ENCODE measurements at regions not wholly inside any gene's neighbourhood (a gene's known extent, or its start where the extent isn't known, plus 50 kb on each side); places are given as distances from the start of the nearest gene placed in this dataset.
"Not testable (repeated sequence)": the region's sequence is repeated elsewhere in the genome, so short reads cannot be mapped to it uniquely, and the experiment has no call there.

DNA sequence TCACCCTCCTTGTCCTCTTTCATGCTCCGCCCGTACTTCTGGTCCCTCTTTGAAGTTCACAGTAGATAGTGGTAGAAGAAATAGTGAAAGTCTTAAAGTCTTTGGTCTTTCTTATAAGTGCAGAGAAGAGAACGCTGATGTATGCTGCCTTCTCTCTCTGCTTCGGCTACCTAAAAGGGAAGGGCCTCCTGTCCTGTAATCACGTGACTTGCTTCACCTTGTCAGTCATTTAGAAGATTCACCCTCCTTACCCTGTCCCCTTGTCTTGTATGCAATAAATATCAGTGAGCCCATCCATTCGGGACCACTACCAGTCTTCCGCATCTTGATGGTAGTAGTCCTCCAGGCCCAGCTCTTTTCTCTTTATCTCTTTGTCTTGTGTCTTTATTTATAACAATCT, 144.6 kb downstream of the ARL4C start:
- no peaks in the 10 kb centered on the region for H3K79me2 ChIP-seq (replicated peaks; ENCODE audit: insufficient read depth, low read length)
- no peaks in the 10 kb centered on the region for H3K27me3 ChIP-seq (ENCODE audit: insufficient read depth, low read depth, low read length)
- no peaks in the 10 kb centered on the region for H3F3A ChIP-seq (ENCODE audit: insufficient read depth, low read length, poor library complexity, severe bottlenecking)
- no peak overlapping the region for H3K4me2 ChIP-seq (ENCODE audit: low read length)
- H3K27ac ChIP-seq (ENCODE audit: low read length) = no peak overlapping the region
- H3K9ac ChIP-seq (ENCODE audit: low read length) = no peak overlapping the region
- TF ChIP-seq, protein P1, sequence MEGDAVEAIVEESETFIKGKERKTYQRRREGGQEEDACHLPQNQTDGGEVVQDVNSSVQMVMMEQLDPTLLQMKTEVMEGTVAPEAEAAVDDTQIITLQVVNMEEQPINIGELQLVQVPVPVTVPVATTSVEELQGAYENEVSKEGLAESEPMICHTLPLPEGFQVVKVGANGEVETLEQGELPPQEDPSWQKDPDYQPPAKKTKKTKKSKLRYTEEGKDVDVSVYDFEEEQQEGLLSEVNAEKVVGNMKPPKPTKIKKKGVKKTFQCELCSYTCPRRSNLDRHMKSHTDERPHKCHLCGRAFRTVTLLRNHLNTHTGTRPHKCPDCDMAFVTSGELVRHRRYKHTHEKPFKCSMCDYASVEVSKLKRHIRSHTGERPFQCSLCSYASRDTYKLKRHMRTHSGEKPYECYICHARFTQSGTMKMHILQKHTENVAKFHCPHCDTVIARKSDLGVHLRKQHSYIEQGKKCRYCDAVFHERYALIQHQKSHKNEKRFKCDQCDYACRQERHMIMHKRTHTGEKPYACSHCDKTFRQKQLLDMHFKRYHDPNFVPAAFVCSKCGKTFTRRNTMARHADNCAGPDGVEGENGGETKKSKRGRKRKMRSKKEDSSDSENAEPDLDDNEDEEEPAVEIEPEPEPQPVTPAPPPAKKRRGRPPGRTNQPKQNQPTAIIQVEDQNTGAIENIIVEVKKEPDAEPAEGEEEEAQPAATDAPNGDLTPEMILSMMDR (IDR thresholded peaks at IDR 0.05; ENCODE audit: poor library complexity, severe bottlenecking) = no peak
- TF ChIP-seq, protein P2, sequence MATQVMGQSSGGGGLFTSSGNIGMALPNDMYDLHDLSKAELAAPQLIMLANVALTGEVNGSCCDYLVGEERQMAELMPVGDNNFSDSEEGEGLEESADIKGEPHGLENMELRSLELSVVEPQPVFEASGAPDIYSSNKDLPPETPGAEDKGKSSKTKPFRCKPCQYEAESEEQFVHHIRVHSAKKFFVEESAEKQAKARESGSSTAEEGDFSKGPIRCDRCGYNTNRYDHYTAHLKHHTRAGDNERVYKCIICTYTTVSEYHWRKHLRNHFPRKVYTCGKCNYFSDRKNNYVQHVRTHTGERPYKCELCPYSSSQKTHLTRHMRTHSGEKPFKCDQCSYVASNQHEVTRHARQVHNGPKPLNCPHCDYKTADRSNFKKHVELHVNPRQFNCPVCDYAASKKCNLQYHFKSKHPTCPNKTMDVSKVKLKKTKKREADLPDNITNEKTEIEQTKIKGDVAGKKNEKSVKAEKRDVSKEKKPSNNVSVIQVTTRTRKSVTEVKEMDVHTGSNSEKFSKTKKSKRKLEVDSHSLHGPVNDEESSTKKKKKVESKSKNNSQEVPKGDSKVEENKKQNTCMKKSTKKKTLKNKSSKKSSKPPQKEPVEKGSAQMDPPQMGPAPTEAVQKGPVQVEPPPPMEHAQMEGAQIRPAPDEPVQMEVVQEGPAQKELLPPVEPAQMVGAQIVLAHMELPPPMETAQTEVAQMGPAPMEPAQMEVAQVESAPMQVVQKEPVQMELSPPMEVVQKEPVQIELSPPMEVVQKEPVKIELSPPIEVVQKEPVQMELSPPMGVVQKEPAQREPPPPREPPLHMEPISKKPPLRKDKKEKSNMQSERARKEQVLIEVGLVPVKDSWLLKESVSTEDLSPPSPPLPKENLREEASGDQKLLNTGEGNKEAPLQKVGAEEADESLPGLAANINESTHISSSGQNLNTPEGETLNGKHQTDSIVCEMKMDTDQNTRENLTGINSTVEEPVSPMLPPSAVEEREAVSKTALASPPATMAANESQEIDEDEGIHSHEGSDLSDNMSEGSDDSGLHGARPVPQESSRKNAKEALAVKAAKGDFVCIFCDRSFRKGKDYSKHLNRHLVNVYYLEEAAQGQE (IDR thresholded peaks at IDR 0.05; ENCODE audit: borderline replicate concordance) = no peak
- TF ChIP-seq MXI1 (conservative IDR thresholded peaks at IDR 0.05; ENCODE audit: poor library complexity, severe bottlenecking) (no peak), TAF1 (IDR thresholded peaks at IDR 0.05; ENCODE audit: low read depth) (no peak), POLR2AphosphoS5 (IDR thresholded peaks at IDR 0.05) (no peak), EZH2 (IDR thresholded peaks at IDR 0.05; ENCODE audit: borderline replicate concordance, insufficient read depth, low read length, poor library complexity, severe bottlenecking) (no peak), RAD21 (conservative IDR thresholded peaks at IDR 0.05) (no peak)
- no peaks in the 10 kb centered on the region for H4K20me1 ChIP-seq (ENCODE audit: insufficient read depth)
- H3K9me2 ChIP-seq (ENCODE audit: insufficient read depth, low read length) = no peaks in the 10 kb centered on the region
- H3K9me3 ChIP-seq (ENCODE audit: low read length) = peaks cover 4% of the 10 kb centered on the region
- no peaks in the 10 kb centered on the region for H3K36me3 ChIP-seq (ENCODE audit: insufficient read depth, low read length)
- H3K4me3 ChIP-seq (ENCODE audit: low read length) = no peak overlapping the region
- H2AFZ ChIP-seq (ENCODE audit: low read depth, low read length) = no peak overlapping the region

DNA sequence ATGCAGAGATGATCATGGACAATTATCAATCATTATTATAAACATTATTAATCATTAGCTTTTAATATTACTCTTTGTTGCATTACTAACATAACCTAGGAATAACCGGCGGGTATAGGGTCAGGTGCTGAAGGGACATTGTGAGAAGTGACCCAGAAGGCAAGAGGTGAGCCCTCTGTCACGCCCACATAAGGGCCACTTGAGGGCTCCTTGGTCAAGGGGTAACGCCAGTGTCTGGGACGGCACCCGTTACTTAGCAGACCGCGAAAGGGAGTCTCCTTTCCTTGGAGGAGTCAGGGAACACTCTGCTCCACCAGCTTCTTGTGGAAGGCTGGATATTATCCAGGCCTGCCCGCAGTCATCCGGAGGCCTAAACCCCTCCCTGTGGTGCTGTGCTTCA, 145.0 kb downstream of the ARL4C start:
- H3K79me2 ChIP-seq (replicated peaks; ENCODE audit: insufficient read depth, low read length); H3K9me2 ChIP-seq (ENCODE audit: insufficient read depth, low read length); H3K4me2 ChIP-seq (ENCODE audit: low read length); H4K20me1 ChIP-seq (ENCODE audit: insufficient read depth); H3K36me3 ChIP-seq (ENCODE audit: insufficient read depth, low read length); H3F3A ChIP-seq (ENCODE audit: insufficient read depth, low read length, poor library complexity, severe bottlenecking); H3K27me3 ChIP-seq (ENCODE audit: insufficient read depth, low read depth, low read length); H2AFZ ChIP-seq (ENCODE audit: low read depth, low read length); H3K27ac ChIP-seq (ENCODE audit: low read length); H3K9me3 ChIP-seq (ENCODE audit: low read length); H3K9ac ChIP-seq (ENCODE audit: low read length); H3K4me3 ChIP-seq (ENCODE audit: low read length): not testable (repeated sequence)

DNA sequence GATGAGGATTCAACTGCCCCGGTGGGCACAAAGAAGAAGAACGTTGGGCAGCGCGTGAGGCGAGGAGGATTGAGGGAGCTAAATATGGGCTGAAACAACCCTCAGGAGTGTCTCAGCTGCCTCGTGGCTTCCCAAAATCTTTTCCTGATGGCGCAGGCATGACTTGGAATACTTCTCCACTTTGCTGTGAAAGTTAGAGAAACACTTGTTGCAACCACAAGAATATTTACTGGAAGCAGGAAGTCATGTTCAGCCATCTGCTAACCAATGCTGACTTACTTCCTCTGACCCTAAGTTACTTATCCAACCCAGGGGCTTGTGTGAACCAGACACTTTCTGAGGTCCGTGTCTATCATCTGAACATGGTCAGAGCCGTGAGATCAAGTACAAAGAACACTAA, 148.8 kb downstream of the ARL4C start:
- no peak overlapping the region for H3K4me3 ChIP-seq (ENCODE audit: low read length)
- no peaks in the 10 kb centered on the region for H3K27me3 ChIP-seq (ENCODE audit: insufficient read depth, low read depth, low read length)

More for the DNA sequence above, 148.8 kb downstream of the ARL4C start:
- Histone ChIP-seq H3K36me3 (ENCODE audit: insufficient read depth, low read length) (no peaks in the 10 kb centered on the region), H3K79me2 (replicated peaks; ENCODE audit: insufficient read depth, low read length) (no peaks in the 10 kb centered on the region), H4K20me1 (ENCODE audit: insufficient read depth) (no peaks in the 10 kb centered on the region), H3F3A (ENCODE audit: insufficient read depth, low read length, poor library complexity, severe bottlenecking) (no peaks in the 10 kb centered on the region), H3K9me2 (ENCODE audit: insufficient read depth, low read length) (no peaks in the 10 kb centered on the region), H2AFZ (ENCODE audit: low read depth, low read length) (no peak overlapping the region), H3K9me3 (ENCODE audit: low read length) (peaks cover 2% of the 10 kb centered on the region), H3K4me2 (ENCODE audit: low read length) (no peak overlapping the region), H3K27ac (ENCODE audit: low read length) (no peak overlapping the region), H3K9ac (ENCODE audit: low read length) (no peak overlapping the region)
- TF ChIP-seq SMC3 (conservative IDR thresholded peaks at IDR 0.05; ENCODE audit: poor library complexity) (no peak), TAF1 (IDR thresholded peaks at IDR 0.05; ENCODE audit: low read depth) (no peak), EP300 (conservative IDR thresholded peaks at IDR 0.05; ENCODE audit: poor library complexity, severe bottlenecking) (no peak), MXI1 (conservative IDR thresholded peaks at IDR 0.05; ENCODE audit: poor library complexity, severe bottlenecking) (no peak), RAD21 (conservative IDR thresholded peaks at IDR 0.05) (no peak), EZH2 (IDR thresholded peaks at IDR 0.05; ENCODE audit: borderline replicate concordance, insufficient read depth, low read length, poor library complexity, severe bottlenecking) (no peak), POLR2AphosphoS5 (IDR thresholded peaks at IDR 0.05) (no peak)
- TF ChIP-seq, protein P1 (IDR thresholded peaks at IDR 0.05; ENCODE audit: poor library complexity, severe bottlenecking) = no peak
- TF ChIP-seq, protein P2 (IDR thresholded peaks at IDR 0.05; ENCODE audit: borderline replicate concordance) = no peak
